SU-DHL-6 (cell line): ENCODE measurements at regions not wholly inside any gene's neighbourhood (a gene's known extent, or its start where the extent isn't known, plus 50 kb on each side); places are given as distances from the start of the nearest gene placed in this dataset.

Experiments
- EZH2phosphoT487 ChIP-seq: fragments of 200-600 bp; sonication (generic), shearing (Covaris generic); conservative IDR thresholded peaks from 2 replicates; pipeline ENCODE4 v1.6.1; 2018; ENCODE audit warnings: mild to moderate bottlenecking, antibody characterized with exemption, low read length, moderate library complexity, mixed read lengths
- TF ChIP-seq, protein P1 (sequence below): fragments of 200-600 bp; sonication (generic); IDR thresholded peaks from one replicate; pipeline ENCODE4 v1.5.1; 2017; ENCODE audit warnings: antibody characterized with exemption, mild to moderate bottlenecking, low read length, moderate library complexity; ENCODE audit not compliant: insufficient read depth, poor library complexity, severe bottlenecking

DNA sequence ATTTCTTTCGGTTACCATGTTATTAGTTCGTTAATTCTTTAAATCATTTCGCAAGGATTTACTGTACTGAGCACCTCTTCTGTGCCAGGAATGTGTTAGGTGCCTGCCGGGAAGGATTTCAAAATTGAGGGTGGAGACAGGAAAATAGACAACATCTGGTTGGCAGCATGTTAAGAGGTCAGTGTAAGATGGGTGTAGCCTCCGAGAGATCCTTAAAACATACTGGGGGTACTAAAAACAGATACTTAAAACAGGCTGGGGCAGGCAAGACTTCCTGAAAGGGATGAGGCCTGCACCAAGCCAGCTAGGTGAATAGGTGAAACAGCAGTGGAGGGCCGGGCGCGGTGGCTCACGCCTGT lies 178.0 kb upstream of the SGK1 start:
- TF ChIP-seq, protein P1, sequence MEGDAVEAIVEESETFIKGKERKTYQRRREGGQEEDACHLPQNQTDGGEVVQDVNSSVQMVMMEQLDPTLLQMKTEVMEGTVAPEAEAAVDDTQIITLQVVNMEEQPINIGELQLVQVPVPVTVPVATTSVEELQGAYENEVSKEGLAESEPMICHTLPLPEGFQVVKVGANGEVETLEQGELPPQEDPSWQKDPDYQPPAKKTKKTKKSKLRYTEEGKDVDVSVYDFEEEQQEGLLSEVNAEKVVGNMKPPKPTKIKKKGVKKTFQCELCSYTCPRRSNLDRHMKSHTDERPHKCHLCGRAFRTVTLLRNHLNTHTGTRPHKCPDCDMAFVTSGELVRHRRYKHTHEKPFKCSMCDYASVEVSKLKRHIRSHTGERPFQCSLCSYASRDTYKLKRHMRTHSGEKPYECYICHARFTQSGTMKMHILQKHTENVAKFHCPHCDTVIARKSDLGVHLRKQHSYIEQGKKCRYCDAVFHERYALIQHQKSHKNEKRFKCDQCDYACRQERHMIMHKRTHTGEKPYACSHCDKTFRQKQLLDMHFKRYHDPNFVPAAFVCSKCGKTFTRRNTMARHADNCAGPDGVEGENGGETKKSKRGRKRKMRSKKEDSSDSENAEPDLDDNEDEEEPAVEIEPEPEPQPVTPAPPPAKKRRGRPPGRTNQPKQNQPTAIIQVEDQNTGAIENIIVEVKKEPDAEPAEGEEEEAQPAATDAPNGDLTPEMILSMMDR: no peak
- no peak for TF ChIP-seq EZH2phosphoT487
